Astrocyte of the spinal cord (primary cell): ENCODE measurements at regions not wholly inside any gene's neighbourhood (a gene's known extent, or its start where the extent isn't known, plus 50 kb on each side); places are given as distances from the start of the nearest gene placed in this dataset.

Source experiments
- DNase-seq: peaks from one replicate; pipeline ENCODE4 v3.0.0; 2011; ENCODE audit warnings: low read depth, low spot score
- H3K4me3 ChIP-seq: 2 replicates; pipeline ENCODE4 v1.5.1; 2011; ENCODE audit warnings: low read depth, mild to moderate bottlenecking, low read length, moderate library complexity
- CTCF ChIP-seq: IDR thresholded peaks from 2 replicates; pipeline ENCODE4 v1.5.1; 2012; ENCODE audit warnings: low read depth, mild to moderate bottlenecking, low read length, inconsistent platforms
- in situ Hi-C: cut with HindIII; loops from 2 replicates; pipeline ENCODE4 v1.10.0; 2017; ENCODE audit warnings: low sequenced_read_pairs

GRCh38 chr2:219828127-219828526 lies 200.7 kb downstream of the SLC4A3 start:
- TF ChIP-seq CTCF, result no peak
- no peak for DNase-seq
- H3K4me3 ChIP-seq, result no peak overlapping the region
- in situ Hi-C loops, result no loop called here

GRCh38 chr2:219829667-219830352 lies 202.4 kb downstream of the SLC4A3 start:
- DNase-seq, result no peak
- no peak for TF ChIP-seq CTCF
- in situ Hi-C loops, result no loop called here

GRCh38 chr2:219830353-219830738 lies 202.9 kb downstream of the SLC4A3 start:
- H3K4me3 ChIP-seq, result no peak overlapping the region
- no peak for TF ChIP-seq CTCF
- in situ Hi-C loops, result no loop called here
- DNase-seq, result no peak

More at GRCh38 chr2:219829667-219830352, 202.4 kb downstream of the SLC4A3 start:
- H3K4me3 ChIP-seq, result no peak overlapping the region

- TF ChIP-seq CTCF, result no peak
- no peak for DNase-seq
- no peak overlapping the region for H3K4me3 ChIP-seq
- in situ Hi-C loops, result no loop called here
Measured at GRCh38 chr2:219831957-219832356, 204.5 kb downstream of the SLC4A3 start.

GRCh38 chr2:219832904-219833303 lies 205.5 kb downstream of the SLC4A3 start:
- no peak overlapping the region for H3K4me3 ChIP-seq
- in situ Hi-C loops, result no loop called here
- TF ChIP-seq CTCF, result no peak
- no peak for DNase-seq

GRCh38 chr2:219835493-219835892 lies 208.1 kb downstream of the SLC4A3 start:
- TF ChIP-seq CTCF, result no peak
- in situ Hi-C loops, result no loop called here
- no peak overlapping the region for H3K4me3 ChIP-seq
- no peak for DNase-seq
